Mesenchymal stem cell (in vitro differentiated cells and primary cell): ENCODE measurements at regions not wholly inside any gene's neighbourhood (a gene's known extent, or its start where the extent isn't known, plus 50 kb on each side); places are given as distances from the start of the nearest gene placed in this dataset.

Experiments
- DNase-seq: peaks from one replicate; pipeline ENCODE4 v3.0.0-alpha.2; 2013
- H2AFZ ChIP-seq: one replicate; pipeline ENCODE4 v1.6.1; 2013; ENCODE audit warnings: low read depth, mild to moderate bottlenecking, control low read depth, inconsistent platforms, low read length, moderate library complexity
- H2AK5ac ChIP-seq: 2 replicates; pipeline ENCODE4 v1.6.1; 2013; ENCODE audit warnings: low read length, moderate library complexity, mild to moderate bottlenecking, inconsistent platforms; ENCODE audit not compliant: severe bottlenecking
- H2BK120ac ChIP-seq: one replicate; pipeline ENCODE4 v1.6.1; 2013; ENCODE audit warnings: low read depth, mild to moderate bottlenecking, inconsistent platforms, low read length, moderate library complexity
- H2BK12ac ChIP-seq, 2 experiments: one replicate each; pipeline ENCODE4 v1.6.1; 2013; ENCODE audit warnings: inconsistent platforms in 2 of 2, low read length in 2 of 2, mild to moderate bottlenecking in 2 of 2, moderate library complexity in 2 of 2, control low read depth in 1 of 2
- H2BK15ac ChIP-seq: one replicate; pipeline ENCODE4 v1.6.1; 2013; ENCODE audit warnings: mild to moderate bottlenecking, low read depth, inconsistent platforms; ENCODE audit not compliant: poor library complexity, severe bottlenecking
- H2BK5ac ChIP-seq: 2 replicates; pipeline ENCODE4 v1.6.1; 2013; ENCODE audit warnings: low read depth, mild to moderate bottlenecking, low read length, control low read depth, inconsistent platforms; ENCODE audit not compliant: poor library complexity, severe bottlenecking
- H3K14ac ChIP-seq, 2 experiments: one replicate each; pipeline ENCODE4 v1.6.1; 2013; ENCODE audit warnings: inconsistent platforms in 2 of 2, low read length in 2 of 2, control low read depth in 1 of 2, mild to moderate bottlenecking in 1 of 2, moderate library complexity in 1 of 2
- H3K18ac ChIP-seq, 2 experiments: one replicate each; pipeline ENCODE4 v1.6.1; 2013; ENCODE audit warnings: inconsistent platforms in 2 of 2, low read length in 2 of 2, control low read depth in 1 of 2, low read depth in 1 of 2, mild to moderate bottlenecking in 1 of 2
- H3K23ac ChIP-seq, 2 experiments: one replicate each; pipeline ENCODE4 v1.6.1; 2013; ENCODE audit warnings: inconsistent platforms in 2 of 2, low read length in 2 of 2, mild to moderate bottlenecking in 2 of 2, moderate library complexity in 2 of 2, control low read depth in 1 of 2
- H3K27ac ChIP-seq: 2 replicates; pipeline ENCODE4 v1.5.1; 2013; ENCODE audit warnings: mild to moderate bottlenecking, moderate library complexity, low read length, control low read depth, inconsistent platforms; ENCODE audit not compliant: poor library complexity, severe bottlenecking
- H3K27me3 ChIP-seq, 2 experiments: 2 replicates each; pipeline versions ENCODE4 v1.6.1 to v1.7.0; 2013; ENCODE audit warnings: low read length in 2 of 2, mild to moderate bottlenecking in 2 of 2, moderate library complexity in 2 of 2, control low read depth in 1 of 2, inconsistent platforms in 1 of 2; ENCODE audit not compliant: control insufficient read depth in 1 of 2, insufficient read depth in 1 of 2
- H3K36me3 ChIP-seq, 2 experiments: 2 replicates each; pipeline versions ENCODE4 v1.6.1 to v1.7.0; 2013; ENCODE audit warnings: low read length in 2 of 2, control low read depth in 1 of 2, inconsistent platforms in 1 of 2, low read depth in 1 of 2, mild to moderate bottlenecking in 1 of 2; ENCODE audit not compliant: insufficient read depth in 2 of 2, control insufficient read depth in 1 of 2
- H3K4ac ChIP-seq, 2 experiments: one replicate each; pipeline ENCODE4 v1.6.1; 2013; ENCODE audit warnings: inconsistent platforms in 2 of 2, low read length in 2 of 2, mild to moderate bottlenecking in 2 of 2, moderate library complexity in 2 of 2, control low read depth in 1 of 2, low read depth in 1 of 2
- H3K4me1 ChIP-seq: 2 replicates; pipeline ENCODE4 v1.6.1; 2013; ENCODE audit warnings: low read depth, low read length, control low read depth; ENCODE audit not compliant: control insufficient read depth, insufficient read depth
- H3K4me2 ChIP-seq: 2 replicates; pipeline ENCODE4 v1.6.1; 2013; ENCODE audit warnings: low read length, mild to moderate bottlenecking, inconsistent platforms; ENCODE audit not compliant: poor library complexity, severe bottlenecking
- H3K4me3 ChIP-seq, 2 experiments: 2 replicates each; pipeline versions ENCODE4 v1.5.1 to v1.7.0; 2013; ENCODE audit warnings: low read length in 2 of 2, mild to moderate bottlenecking in 2 of 2, control low read depth in 1 of 2, low read depth in 1 of 2; ENCODE audit not compliant: insufficient read depth in 1 of 2
- H3K79me1 ChIP-seq: replicated peaks from 2 replicates; pipeline ENCODE4 v1.6.1; 2013; ENCODE audit warnings: mild to moderate bottlenecking, control low read depth, low read length, inconsistent platforms; ENCODE audit not compliant: poor library complexity, severe bottlenecking
- H3K9ac ChIP-seq: 2 replicates; pipeline ENCODE4 v1.7.0; 2013; ENCODE audit warnings: mild to moderate bottlenecking, low read length, moderate library complexity
- H3K9me3 ChIP-seq: 2 replicates; pipeline ENCODE4 v1.7.0; 2013; ENCODE audit warnings: mild to moderate bottlenecking, low read length; ENCODE audit not compliant: control insufficient read depth
- H4K8ac ChIP-seq: one replicate; pipeline ENCODE4 v1.6.1; 2013; ENCODE audit warnings: inconsistent platforms, mild to moderate bottlenecking, low read length, moderate library complexity
- H4K91ac ChIP-seq: one replicate; pipeline ENCODE4 v1.6.1; 2013; ENCODE audit warnings: mild to moderate bottlenecking, low read length, inconsistent platforms
- WGBS: methylation state at CpG from one replicate; pipeline ENCODE4 v1.1.7; 2013; ENCODE audit warnings: mixed read lengths; 5-methylcytosine and 5-hydroxymethylcytosine counted together

DNA sequence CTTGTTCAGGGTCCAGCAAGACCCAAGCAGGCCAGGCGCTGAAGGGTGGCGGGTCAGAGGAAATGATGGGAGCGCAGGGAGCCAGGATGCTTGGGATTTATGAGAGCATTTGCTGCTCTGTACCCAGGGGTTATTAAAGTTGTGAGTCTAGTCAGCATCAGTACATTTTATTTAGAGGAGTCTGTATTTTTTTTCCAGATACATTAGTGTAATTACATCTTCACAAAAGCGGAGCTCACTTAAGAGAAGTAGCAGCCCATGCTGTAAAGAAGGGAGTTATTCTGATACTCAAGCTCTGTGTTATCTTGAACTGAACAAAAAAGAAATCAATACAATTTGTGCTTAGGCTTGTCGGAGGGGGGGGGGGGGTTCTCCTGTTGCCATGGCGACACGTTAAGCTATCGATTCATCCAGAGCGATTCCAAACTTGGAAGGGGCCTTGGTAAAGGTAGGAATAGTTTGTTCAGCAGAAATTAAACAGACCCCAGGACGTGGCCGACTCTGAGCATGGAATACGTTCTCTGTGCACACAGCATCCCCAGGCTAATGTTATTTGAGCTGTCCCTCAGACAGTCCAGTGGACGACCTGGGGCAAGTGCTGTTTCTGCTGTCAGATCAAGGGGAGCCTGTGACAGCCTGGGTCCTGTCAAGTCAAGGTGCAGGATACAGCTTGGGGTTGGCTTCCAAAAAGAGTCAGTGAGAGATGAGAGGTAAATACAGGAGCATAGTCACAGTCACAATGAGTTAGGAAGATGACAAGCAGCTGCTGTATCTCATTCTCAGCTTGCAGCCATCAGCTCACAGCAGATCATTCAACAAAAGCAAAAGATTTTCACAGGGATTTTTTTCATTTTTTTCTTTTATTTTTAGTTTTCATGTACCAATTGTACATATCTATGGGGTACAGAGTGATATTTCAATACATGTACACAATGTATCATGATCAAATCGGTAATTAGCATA lies 387.6 kb downstream of the DCDC2C start:
- H3K9me3 ChIP-seq = peaks cover 15% of the 10 kb centered on the region
- no peak overlapping the region for H2BK5ac ChIP-seq
- H3K23ac ChIP-seq = no peak overlapping the region
- no peak overlapping the region for H3K18ac ChIP-seq
- H4K8ac ChIP-seq = no peak overlapping the region
- no peak overlapping the region for H2BK12ac ChIP-seq
- no peaks in the 10 kb centered on the region for H3K27me3 ChIP-seq
- H2BK120ac ChIP-seq = no peak overlapping the region
- H3K36me3 ChIP-seq = no peaks in the 10 kb centered on the region
- H2AK5ac ChIP-seq = no peak overlapping the region
- whole genome bisulfite sequencing = 79% methylated on average over 12 of the region's 14 CpGs
- H3K9ac ChIP-seq = no peak overlapping the region
- no peak overlapping the region for H3K14ac ChIP-seq
- no peak overlapping the region for H2AFZ ChIP-seq
- no peak overlapping the region for H3K4me3 ChIP-seq
- H3K4me2 ChIP-seq = no peak overlapping the region
- H3K79me1 ChIP-seq = no peaks in the 10 kb centered on the region
- H3K27ac ChIP-seq = no peak overlapping the region
- H3K4ac ChIP-seq = no peak overlapping the region
- no peaks in the 10 kb centered on the region for H3K4me1 ChIP-seq
- no peak overlapping the region for H4K91ac ChIP-seq
- no peak overlapping the region for H2BK15ac ChIP-seq
- DNase-seq = no peak

DNA sequence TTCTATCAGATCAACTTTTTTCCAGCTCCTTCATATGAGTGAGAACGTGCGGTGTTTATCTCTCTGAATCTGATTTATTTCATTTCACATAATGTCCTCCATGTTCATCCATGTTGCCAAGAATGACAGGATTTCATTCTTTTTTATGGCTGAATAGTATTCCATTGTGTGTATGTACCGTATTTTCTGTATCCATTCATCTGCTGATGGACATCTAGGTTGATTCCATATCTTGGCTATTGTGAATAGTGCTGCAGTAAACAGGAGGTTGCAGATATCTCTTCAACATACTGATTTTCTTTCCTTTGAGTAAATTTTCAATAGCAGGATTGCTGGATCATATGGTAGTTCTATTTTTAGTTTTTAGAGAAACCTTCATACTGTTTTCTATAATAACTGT lies 388.5 kb downstream of the DCDC2C start:
- Histone ChIP-seq H3K14ac (no peak overlapping the region), H3K4me3 (no peak overlapping the region), H3K18ac (no peak overlapping the region), H4K8ac (no peak overlapping the region), H2BK120ac (no peak overlapping the region), H2AFZ (no peak overlapping the region), H3K79me1 (no peaks in the 10 kb centered on the region), H2BK15ac (no peak overlapping the region), H2BK5ac (no peak overlapping the region), H3K27ac (no peak overlapping the region), H3K4me2 (no peak overlapping the region), H3K27me3 (no peaks in the 10 kb centered on the region), H4K91ac (no peak overlapping the region), H3K9ac (no peak overlapping the region), H3K4ac (no peak overlapping the region), H3K36me3 (no peaks in the 10 kb centered on the region), H3K9me3 (peaks cover 15% of the 10 kb centered on the region), H3K4me1 (no peaks in the 10 kb centered on the region), H3K23ac (no peak overlapping the region), H2AK5ac (no peak overlapping the region), H2BK12ac (no peak overlapping the region)
- 100% methylated on average over 2 of the region's 3 CpGs for WGBS
- no peak for DNase-seq

DNA sequence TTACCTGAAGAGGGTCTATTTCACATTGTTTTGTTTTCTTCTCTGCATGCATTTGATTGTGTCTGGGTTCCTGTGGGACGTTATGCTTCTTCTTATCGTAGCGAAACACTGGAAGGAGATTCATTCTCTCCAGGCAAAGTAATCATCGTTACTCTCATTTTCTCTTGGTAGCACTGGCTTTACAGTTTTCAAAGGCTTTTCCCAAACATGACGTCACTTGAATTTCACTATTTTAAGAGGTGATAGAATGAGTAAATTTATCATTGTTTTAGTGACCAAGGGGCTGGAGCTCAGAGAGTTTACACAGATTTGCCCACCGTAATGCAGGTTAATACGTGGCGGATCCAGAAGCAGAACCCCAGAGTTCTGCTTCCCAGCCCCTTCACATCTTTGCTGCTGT lies 391.4 kb downstream of the DCDC2C start:
- H3K4me2 ChIP-seq = no peak overlapping the region
- H3K4me3 ChIP-seq = no peak overlapping the region
- WGBS = 88% methylated on average over 8 of the region's 8 CpGs
- no peak overlapping the region for H3K18ac ChIP-seq
- no peak overlapping the region for H2AFZ ChIP-seq
- peaks cover 12% of the 10 kb centered on the region for H3K9me3 ChIP-seq
- no peak overlapping the region for H3K4ac ChIP-seq
- H3K27me3 ChIP-seq = no peaks in the 10 kb centered on the region
- H2BK5ac ChIP-seq = no peak overlapping the region
- no peaks in the 10 kb centered on the region for H3K4me1 ChIP-seq
- no peak overlapping the region for H2BK120ac ChIP-seq
- H3K79me1 ChIP-seq = no peaks in the 10 kb centered on the region
- no peak for DNase-seq
- H3K14ac ChIP-seq = no peak overlapping the region
- H4K8ac ChIP-seq = no peak overlapping the region
- H3K36me3 ChIP-seq = no peaks in the 10 kb centered on the region
- H2BK12ac ChIP-seq = no peak overlapping the region
- H4K91ac ChIP-seq = no peak overlapping the region
- no peak overlapping the region for H3K9ac ChIP-seq
- no peak overlapping the region for H3K27ac ChIP-seq
- H3K23ac ChIP-seq = no peak overlapping the region
- H2BK15ac ChIP-seq = no peak overlapping the region
- no peak overlapping the region for H2AK5ac ChIP-seq

DNA sequence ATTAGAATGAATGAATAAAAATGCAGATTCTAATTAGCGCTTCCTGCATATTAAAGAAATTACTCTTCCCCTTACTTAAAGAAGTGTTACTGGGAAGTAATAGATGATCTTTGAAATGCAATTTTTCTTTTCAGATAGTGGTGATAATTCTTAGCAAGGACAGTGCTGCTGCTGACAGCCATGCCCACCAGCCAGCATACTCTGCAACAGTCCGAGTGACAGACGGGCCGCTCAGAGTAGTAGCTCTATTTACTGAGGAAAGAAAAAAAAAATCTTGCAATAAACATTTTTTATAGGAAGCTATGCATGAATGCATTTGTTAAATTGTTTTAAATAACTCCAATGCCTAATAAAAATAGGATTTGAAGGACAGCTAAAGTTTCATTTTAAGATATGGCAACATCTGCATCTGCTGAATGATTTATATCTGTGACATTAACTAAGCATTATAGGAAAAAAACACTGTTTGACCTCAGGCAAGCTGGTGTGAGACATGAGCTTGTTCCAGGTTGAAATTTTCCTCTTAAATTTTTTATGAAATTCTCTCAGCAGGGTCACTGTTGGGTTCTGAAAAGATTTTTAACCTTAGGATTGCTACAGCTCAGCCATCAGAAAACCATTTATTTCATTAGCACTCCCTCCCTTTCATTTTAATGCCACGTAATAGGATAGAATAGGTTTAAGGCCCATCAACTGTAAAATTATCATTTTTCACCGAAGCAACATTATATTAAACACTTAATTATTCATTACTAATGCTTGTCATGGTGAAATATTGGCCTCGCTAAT lies 393.8 kb downstream of the DCDC2C start:
- no peak overlapping the region for H3K9ac ChIP-seq
- no peak overlapping the region for H3K4me2 ChIP-seq
- no peak overlapping the region for H2BK5ac ChIP-seq
- H3K23ac ChIP-seq = no peak overlapping the region
- H3K27ac ChIP-seq = no peak overlapping the region
- no peak overlapping the region for H2AK5ac ChIP-seq
- no peaks in the 10 kb centered on the region for H3K27me3 ChIP-seq
- no peak overlapping the region for H3K4me3 ChIP-seq
- WGBS = 45% methylated on average over 2 of the region's 7 CpGs
- no peak overlapping the region for H4K8ac ChIP-seq
- H2BK15ac ChIP-seq = no peak overlapping the region
- H2BK120ac ChIP-seq = no peak overlapping the region
- H2AFZ ChIP-seq = no peak overlapping the region
- H2BK12ac ChIP-seq = no peak overlapping the region
- H3K4me1 ChIP-seq = no peaks in the 10 kb centered on the region
- H3K4ac ChIP-seq = no peak overlapping the region
- H3K9me3 ChIP-seq = peaks cover 9% of the 10 kb centered on the region
- no peak for DNase-seq
- no peak overlapping the region for H3K18ac ChIP-seq
- no peaks in the 10 kb centered on the region for H3K79me1 ChIP-seq
- no peak overlapping the region for H3K14ac ChIP-seq
- no peaks in the 10 kb centered on the region for H3K36me3 ChIP-seq
- H4K91ac ChIP-seq = no peak overlapping the region
